BE2C (cell line): ENCODE measurements at regions not wholly inside any gene's neighbourhood (a gene's known extent, or its start where the extent isn't known, plus 50 kb on each side); places are given as distances from the start of the nearest gene placed in this dataset.
"Not testable (repeated sequence)": the region's sequence is repeated elsewhere in the genome, so short reads cannot be mapped to it uniquely, and the experiment has no call there.

ENCODE experiments used
- DNase-seq: peaks from one replicate; pipeline ENCODE4 v3.0.0-alpha.2; 2020
- H3K27me3 ChIP-seq: fragments of 250-450 bp; sonication (Bioruptor Pico); 2 replicates; pipeline ENCODE4 v1.5.1; 2020; ENCODE audit warnings: mild to moderate bottlenecking
- H3K36me3 ChIP-seq: fragments of 250-450 bp; sonication (Bioruptor Pico); 2 replicates; pipeline ENCODE4 v1.5.1; 2020; ENCODE audit warnings: mild to moderate bottlenecking
- H3K4me1 ChIP-seq: fragments of 250-450 bp; sonication (Bioruptor Pico); 2 replicates; pipeline ENCODE4 v1.5.1; 2020
- H3K4me3 ChIP-seq: 2 replicates; pipeline ENCODE4 v1.5.1; 2011; ENCODE audit warnings: low read depth, low read length
- H3K9me3 ChIP-seq: fragments of 250-450 bp; sonication (Bioruptor Pico); 2 replicates; pipeline ENCODE4 v1.5.1; 2020
- CTCF ChIP-seq: IDR thresholded peaks from 2 replicates; pipeline ENCODE4 v1.5.1; 2012; ENCODE audit warnings: mild to moderate bottlenecking, low read depth, low read length

- no peak overlapping the region for H3K4me3 ChIP-seq
- no peak for DNase-seq
- no peaks in the 10 kb centered on the region for H3K9me3 ChIP-seq
- no peaks in the 10 kb centered on the region for H3K27me3 ChIP-seq
- no peaks in the 10 kb centered on the region for H3K36me3 ChIP-seq
- no peaks in the 10 kb centered on the region for H3K4me1 ChIP-seq
- TF ChIP-seq CTCF: no peak
Observed at GRCh38 chr5:86554638-86555037, 63.1 kb upstream of the COX7C start.

- H3K4me3 ChIP-seq: no peak overlapping the region
- TF ChIP-seq CTCF: no peak
- no peaks in the 10 kb centered on the region for H3K36me3 ChIP-seq
- H3K9me3 ChIP-seq: no peaks in the 10 kb centered on the region
- DNase-seq: no peak
- no peaks in the 10 kb centered on the region for H3K27me3 ChIP-seq
- H3K4me1 ChIP-seq: no peaks in the 10 kb centered on the region
Observed at GRCh38 chr5:86557920-86558319, 59.8 kb upstream of the COX7C start.

- Histone ChIP-seq H3K36me3 (no peaks in the 10 kb centered on the region), H3K27me3 (no peaks in the 10 kb centered on the region), H3K9me3 (no peaks in the 10 kb centered on the region), H3K4me3 (no peak overlapping the region), H3K4me1 (no peaks in the 10 kb centered on the region)
- no peak for TF ChIP-seq CTCF
- DNase-seq: no peak
Observed at GRCh38 chr5:86565197-86565789, 52.4 kb upstream of the COX7C start.

- H3K4me1 ChIP-seq, H3K36me3 ChIP-seq, H3K9me3 ChIP-seq, H3K27me3 ChIP-seq, H3K4me3 ChIP-seq, DNase-seq: not testable (repeated sequence)
Observed at GRCh38 chr5:86566030-86566429, 51.7 kb upstream of the COX7C start.
